ENCODE measurements at regions not wholly inside any gene's neighbourhood (a gene's known extent, or its start where the extent isn't known, plus 50 kb on each side); places are given as distances from the start of the nearest gene placed in this dataset.
"Not testable (repeated sequence)": the region's sequence is repeated elsewhere in the genome, so short reads cannot be mapped to it uniquely, and the experiment has no call there.

DNA sequence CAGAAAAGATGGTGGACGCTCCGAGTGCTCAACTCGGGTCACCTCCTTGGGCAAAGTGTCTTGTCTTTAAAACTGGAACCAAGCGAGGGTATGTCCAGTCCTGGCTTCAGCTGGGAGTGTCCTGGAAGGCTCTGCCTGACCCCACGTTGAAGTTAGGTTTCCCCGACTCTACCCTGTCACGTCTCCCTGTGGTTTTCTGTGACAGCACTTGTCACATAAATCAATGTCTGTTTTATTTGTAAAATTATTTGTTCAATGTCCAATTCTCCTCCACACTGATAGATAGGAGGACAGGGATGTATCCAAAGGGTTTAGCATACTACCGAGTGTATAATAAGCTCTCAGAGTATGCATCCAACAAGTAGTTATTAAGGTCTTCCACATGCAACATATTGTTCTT is 197.7 kb upstream of the IRF2BP2 start:
- not testable (repeated sequence) for DNase-seq (ENCODE audit: low read depth in 3 of 3, low spot score in 1 of 3)

DNA sequence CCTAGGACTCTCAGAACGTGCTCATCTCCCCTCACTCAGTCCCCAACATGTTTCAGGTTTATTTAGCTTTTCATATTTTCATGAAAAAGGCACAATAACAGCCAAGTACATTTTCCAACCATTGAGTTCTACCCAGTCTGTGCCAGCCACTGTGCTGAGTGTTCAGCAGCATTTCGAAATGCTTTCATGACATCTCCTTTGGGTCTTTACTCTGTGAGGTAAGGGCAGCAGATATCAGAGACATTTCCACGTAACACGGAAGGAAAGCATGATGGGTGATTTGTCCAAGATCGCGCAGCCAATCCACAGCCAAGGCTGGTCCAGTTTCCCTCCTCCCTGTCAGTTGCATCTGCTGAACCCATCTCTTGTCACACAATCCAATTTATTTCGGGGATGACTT is 192.6 kb upstream of the IRF2BP2 start:
- not testable (repeated sequence) for DNase-seq (ENCODE audit: low read depth in 3 of 3, low spot score in 1 of 3)

DNA sequence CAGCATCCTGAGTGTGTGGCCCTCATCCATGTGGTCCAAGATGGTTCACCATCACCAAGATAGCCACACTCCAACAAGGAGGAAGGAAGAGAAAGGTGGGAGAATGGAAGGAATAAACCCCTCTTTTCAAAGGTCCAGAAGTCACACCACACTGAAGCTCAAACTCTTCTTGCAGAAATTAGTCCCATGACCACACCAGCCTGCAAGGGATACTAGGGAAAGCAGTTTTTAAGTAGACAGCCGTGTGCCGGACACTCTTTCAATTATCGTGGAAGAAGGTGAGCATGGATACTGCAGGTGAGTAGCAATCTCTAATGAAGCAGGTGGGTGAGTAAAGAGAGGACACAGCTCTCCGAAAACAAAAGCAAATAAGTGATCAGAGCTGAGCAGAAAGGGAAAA is 191.7 kb upstream of the IRF2BP2 start:
- DNase-seq (ENCODE audit: low read depth in 3 of 3, low spot score in 1 of 3): not testable (repeated sequence)

DNA sequence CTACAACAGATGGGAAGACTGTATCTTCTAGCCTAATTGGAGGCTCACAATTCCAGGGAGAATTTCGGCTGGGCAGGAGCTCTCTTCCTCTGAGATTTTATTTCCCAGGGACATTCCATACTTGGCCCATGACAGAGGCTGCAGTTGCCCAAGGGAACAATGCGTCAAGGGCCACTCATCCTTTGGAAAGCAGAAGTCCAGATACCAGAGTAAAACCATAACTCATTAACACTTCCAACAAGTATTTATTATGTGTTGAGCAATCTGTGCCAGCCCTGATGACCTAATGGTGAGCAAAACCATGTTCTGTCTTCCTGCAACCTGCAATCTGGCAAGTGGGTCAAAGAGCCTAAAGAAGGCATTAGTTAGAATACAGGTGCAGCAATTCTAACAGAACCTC is 191.2 kb upstream of the IRF2BP2 start:
- not testable (repeated sequence) for DNase-seq (ENCODE audit: low read depth in 3 of 3, low spot score in 1 of 3)

DNA sequence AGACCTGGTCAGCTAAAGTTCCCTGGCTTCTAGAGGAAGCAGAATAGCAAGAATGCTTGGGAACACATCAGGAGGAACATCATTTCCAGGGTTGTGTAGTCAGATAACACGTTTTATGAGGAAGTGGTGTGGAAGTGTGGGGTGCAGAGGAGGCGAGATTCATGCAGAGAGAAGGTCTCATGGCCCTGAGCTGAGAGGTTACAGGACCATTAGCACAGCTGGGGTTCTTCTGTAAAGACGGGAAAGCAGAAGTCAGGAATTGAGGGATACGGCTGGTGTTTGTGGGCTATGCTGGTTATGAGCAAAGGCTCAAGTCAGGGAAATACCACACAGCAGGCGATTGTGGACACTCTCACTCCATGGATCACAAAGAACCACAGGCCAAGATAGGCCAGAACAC is 190.6 kb upstream of the IRF2BP2 start:
- DNase-seq (ENCODE audit: low read depth in 3 of 3, low spot score in 1 of 3): not testable (repeated sequence)

DNA sequence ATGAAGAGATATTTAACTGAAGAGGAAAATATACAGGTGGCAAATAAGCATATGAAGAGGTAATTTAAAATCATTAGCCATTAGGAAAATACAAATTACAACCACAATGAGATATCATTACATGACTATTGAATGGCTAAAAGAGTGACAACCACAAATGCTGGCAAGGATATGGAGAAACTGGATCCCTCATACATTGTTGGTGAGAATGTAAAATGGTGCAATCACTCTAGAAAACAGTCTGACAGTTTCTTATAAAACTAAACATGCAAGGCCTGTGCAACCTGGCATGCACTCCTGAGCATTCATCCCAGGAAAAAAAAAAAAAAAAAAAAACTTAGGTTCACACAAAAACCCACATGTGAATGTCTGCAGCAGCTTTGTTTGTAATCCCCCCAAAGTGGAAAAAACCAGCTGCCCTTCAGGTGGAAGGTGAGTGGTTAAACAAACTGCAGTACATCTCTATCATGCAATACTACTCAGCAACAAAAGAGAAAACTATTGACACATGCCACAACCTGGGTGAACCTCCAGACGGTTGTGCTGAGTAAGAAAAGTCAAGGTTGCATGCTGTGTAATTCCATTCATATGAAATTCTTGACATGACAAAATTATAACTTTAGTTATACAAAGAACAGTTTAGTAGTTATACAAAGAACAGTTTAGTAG is 189.2 kb upstream of the IRF2BP2 start:
- not testable (repeated sequence) for DNase-seq (ENCODE audit: low read depth in 3 of 3, low spot score in 1 of 3)

DNA sequence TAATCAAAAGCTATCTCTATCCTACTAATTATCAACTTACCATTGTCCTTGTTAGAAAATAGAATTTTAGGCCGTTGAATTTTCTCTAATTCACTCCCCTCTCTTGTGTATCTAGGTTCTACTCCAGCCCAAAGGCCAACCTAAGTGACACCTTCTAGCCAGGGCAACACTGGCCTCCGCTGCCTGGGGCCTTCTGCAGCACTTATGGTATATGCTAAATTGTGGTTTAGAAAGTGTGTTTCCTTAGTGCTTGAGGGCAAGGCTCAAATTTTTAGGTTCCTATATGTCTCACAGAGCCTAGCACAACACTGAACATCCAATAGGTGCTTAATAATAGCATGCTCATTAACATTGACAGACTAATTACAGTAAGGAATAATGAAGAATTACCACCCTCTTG is 187.2 kb upstream of the IRF2BP2 start:
- DNase-seq (ENCODE audit: low read depth in 3 of 3, low spot score in 1 of 3): not testable (repeated sequence)

DNA sequence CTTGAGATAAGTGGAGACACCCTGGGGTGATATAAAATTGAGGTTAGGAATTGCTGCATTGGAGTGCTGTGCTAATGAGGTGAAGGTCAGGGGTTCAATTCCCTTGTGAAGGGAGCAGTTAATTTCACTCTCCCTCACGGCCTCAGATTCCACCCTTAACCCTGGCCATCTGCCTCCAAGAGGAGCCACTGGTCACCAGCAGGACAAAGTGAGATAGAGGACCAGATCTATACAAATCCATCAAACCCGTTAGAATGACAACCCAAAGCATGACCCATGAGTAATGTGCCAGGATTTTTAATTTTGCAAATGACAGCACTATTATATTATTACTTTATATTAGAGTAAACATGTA is 186.4 kb upstream of the IRF2BP2 start:
- not testable (repeated sequence) for DNase-seq (ENCODE audit: low read depth in 3 of 3, low spot score in 1 of 3)

DNA sequence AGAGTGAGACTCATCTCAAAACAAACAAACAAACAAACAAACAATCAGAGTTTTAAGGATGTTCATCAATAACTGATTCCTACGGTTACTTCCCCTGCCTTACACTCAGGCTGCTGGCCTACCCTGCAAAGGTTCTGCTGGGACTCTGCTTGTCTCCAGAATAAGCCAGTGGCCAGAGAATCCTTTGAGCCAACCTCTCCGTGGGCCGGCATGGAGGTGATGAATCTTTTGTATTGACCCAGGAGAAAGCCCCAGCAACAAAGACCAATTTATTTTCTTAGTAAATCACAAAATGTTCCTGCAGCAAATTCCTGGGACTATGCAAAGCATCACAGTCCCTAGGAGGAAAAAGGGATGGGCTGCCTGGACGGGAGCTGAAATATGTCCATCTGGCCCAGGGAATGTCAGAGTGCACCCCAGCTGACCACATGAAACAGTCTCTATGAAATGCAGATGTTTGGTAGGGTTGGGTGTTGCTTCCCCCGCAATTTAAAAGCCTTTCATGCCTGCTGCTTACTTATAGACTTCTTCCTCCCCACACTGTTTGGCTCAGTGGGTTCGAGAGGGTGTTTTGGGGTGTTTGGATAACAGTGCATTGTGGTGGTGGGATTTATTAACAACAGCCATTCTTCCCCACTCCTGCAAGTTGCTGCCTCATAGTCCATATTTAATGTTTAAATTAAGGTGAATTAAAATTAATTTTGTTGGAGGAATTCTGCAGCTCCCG is 185.9 kb upstream of the IRF2BP2 start:
- not testable (repeated sequence) for DNase-seq (ENCODE audit: low read depth in 3 of 3, low spot score in 1 of 3)

DNA sequence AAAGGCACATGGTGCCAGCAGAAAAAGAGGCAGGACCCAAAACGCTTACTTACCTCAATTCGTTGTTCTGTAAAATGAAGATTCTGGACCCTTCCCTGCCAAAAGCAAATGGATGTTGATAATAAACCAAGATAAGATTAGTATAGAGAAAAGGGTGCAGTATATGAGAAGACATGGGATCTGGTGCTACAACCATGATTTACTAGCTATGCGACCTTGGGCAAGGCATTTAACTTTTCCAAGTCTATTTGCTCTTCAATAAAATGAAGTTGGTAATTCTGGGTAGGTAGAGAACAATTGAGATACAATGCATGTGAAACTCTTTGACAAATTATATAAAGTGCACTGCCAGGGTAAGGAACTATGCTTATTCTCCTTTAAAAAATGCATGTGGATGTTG is 185.0 kb upstream of the IRF2BP2 start:
- DNase-seq (ENCODE audit: low read depth in 3 of 3, low spot score in 1 of 3): not testable (repeated sequence)

DNA sequence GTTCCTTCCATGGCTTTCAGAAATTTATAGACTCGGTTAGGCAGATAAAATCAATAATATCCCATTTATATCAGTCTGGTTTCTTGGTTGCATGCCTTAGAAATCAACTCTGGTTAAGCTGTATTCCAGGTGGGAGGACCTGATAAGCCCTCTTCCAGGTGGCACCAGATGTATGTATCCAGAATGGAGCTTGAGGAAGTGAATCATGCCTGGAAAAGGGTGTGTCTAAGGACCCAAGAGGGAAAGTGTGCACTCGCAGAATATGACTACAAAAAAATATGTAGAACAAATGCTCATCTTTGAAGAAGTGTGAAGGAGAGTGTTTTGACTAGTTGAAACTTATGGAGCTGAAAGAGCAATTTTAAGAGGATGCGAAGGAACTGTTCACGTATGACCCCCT is 184.5 kb upstream of the IRF2BP2 start:
- not testable (repeated sequence) for DNase-seq (ENCODE audit: low read depth in 3 of 3, low spot score in 1 of 3)

DNA sequence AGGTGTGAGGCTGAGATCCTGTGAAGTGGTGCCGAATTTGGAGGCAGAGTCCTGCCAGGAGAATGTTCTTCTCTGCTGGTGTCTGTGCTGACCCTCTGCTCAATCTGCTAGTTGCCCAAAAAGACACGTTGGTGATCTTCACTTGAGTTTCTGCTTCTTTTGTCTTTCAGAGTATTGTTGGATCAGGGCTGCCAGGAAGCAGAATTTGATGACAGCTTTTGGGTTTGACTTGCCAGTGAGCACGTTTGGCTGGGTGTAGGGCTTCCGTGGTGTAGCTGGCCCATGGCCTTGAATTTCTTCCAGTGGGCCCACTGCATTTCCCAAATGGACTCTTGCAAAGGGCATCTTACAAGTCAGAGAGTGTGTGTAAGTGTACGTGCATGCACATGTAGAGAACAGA is 183.9 kb upstream of the IRF2BP2 start:
- DNase-seq (ENCODE audit: low read depth in 3 of 3, low spot score in 1 of 3): not testable (repeated sequence)

DNA sequence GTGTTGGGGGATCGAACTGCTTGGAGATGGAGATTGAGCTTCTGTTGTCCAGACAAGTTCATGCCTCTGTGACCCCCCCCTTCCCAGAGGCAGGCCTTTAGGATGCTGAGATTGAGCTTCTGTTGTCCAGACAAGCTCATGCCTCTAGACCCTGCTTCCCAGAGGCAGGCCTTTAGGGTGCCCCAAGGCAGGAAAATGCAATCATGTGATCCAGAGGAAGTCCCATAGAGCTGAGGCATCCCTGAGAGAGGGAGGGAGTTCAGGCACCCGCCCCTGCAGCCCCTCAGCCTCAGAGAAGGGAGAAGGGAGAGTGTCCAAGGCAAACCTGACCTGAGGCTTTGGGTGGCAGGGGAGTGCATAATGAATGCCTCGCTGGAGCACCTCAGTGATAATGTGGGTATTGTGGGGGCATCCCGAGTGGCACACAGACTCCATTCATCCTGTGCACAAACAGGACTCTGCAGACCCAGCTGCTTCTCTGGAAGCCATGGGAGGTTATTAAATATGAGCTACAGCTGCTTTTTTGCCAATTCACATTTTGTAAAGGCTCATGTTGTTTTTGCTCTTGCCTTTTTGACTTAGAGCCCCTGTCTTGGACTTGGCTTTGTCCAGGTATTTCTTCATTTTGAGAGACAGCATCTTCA is 182.4 kb upstream of the IRF2BP2 start:
- DNase-seq (ENCODE audit: low read depth in 3 of 3, low spot score in 1 of 3): not testable (repeated sequence)

DNA sequence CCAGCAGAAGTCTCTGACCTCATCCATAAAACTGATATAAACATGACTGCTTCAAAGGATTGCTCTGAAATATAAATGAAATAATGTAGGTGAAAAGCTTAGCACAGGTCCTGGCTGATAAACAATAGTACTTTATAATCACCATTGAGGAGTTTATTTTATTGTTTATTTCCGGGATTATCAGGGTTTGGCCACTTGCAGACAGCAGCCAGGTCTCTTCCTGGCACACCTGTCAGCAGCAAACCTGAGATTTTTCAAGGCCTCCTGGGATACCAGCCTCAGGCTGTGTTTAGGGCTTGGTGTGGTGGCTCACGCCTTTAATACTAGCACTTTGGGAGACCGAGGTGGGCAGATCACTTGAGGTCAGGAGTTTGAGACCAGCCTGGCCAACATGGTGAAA is 181.6 kb upstream of the IRF2BP2 start:
- DNase-seq (ENCODE audit: low read depth in 3 of 3, low spot score in 1 of 3): not testable (repeated sequence)

DNA sequence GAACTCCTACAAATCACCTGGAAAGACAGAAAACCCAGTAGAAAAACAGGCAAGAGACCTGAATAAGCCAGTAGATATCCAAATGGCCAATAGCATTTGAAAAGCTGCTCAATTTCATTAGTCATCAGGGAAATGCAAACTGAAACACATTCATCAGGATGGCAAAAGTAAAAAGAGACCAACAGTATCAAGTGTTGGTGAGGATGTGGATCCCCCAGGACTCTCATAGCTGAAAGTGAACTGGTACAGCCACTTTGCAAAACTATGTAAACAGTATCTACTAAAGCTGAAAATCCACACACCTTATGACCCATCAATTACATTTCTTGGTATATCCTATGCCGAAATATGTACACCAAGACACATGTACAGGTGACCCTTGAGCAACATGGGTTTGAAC is 180.4 kb upstream of the IRF2BP2 start:
- DNase-seq (ENCODE audit: low read depth in 3 of 3, low spot score in 1 of 3): not testable (repeated sequence)

DNA sequence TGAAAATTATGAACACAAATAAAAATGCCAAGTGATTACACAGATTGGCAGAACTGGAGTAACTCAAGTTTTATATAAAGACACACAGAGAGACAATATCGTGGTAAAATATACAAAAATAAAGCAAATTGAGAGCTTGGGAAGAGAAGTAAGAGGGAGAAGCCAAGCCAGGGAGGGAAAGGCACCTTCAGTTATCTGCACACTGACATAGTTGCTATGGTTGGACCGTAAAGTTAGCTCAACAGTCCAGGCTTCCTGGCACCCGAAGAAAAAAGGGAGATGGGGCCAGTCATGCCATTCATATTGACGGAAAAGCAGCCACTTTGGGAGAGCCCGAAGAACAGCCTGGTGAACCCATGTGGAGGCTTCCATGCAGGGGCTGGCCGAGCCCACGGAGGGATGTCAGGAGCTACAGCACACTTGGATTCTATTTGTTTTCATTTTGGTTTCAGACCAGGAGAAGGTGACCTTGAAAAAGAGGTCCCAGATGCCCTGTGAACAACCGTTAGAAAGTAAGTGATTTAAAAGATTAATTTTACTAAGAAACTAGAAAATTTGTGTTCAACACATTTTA is 177.1 kb upstream of the IRF2BP2 start:
- not testable (repeated sequence) for DNase-seq (ENCODE audit: low read depth in 3 of 3, low spot score in 1 of 3)

DNA sequence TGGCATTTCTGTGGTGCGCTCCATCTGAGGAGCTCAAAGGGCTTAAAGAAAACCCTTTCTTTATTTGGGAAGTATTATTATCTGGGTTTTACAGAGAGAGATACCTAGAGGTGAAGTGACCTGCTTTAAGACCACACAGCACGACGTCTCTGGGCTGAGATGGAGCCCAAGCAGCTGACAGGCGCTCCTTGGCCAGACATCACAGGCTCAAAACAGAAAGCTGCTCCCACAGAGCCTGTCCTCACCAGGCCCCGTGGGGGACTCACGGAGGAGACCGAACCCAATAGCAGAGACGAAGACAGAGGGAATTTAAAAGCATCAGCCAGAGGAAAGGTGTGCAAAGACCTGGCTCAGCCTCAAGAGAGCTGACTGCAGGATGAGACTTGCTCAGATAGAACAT is 175.9 kb upstream of the IRF2BP2 start:
- not testable (repeated sequence) for DNase-seq (ENCODE audit: low read depth in 3 of 3, low spot score in 1 of 3)

DNA sequence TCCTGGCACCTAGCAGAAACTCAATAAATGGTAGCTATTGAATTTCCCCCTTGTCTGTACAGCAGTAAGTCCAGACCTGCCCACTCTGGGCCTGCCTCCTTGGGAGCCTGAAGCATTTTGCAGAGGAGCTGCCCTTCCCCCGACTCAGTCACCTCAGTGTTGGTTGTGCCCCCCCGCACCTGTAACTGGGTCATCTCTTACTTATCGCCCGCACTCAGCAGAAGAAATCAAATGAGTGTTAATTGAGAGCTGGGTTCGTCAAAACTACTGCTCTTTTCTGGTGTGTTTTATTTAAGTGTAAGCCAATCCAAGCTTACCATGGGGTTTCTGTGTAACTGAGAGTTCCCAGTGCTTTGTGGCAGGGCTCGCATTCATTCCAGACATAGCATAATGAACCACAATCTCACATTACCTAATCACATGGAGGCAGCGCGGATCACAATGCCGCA is 175.5 kb upstream of the IRF2BP2 start:
- not testable (repeated sequence) for DNase-seq (ENCODE audit: low read depth in 3 of 3, low spot score in 1 of 3)

DNA sequence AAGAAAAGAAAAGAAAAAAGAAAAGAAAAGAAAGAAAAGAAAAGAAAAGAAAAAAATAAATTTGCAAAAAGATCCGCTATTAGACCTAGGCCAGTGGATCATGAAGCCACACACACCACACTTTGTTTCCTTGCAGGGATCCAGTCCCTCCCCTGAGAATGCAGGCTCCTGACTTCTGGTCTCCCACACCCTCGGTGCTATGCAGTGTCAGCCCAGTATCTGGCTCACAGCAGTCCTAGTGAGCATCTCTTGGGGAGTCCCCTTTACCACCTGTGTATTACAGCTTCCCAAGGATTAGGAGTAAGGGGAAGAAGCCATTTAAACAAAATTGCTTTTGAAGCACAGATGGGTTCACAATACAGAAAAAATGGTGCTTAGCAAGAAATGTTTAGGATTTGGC is 174.1 kb upstream of the IRF2BP2 start:
- DNase-seq (ENCODE audit: low read depth in 3 of 3, low spot score in 1 of 3): not testable (repeated sequence)

DNA sequence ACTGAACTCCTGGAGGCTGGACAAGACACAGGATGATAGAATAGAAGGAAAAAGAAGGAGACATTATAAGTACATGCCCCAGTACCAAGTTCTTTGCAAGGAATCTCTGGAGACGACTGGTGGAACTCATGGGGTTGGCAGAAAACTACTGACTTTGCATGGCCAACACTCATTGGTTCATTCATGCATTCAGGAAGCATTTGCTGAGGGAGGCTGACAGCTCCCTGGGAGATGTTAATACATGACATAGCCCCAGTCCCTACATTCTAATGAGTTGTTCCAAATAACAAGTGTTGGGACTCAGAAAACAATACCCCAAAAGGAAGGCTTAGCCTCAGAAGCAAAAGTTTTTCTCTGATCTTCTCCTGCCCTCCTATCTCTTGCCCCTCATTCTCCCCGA is 172.8 kb upstream of the IRF2BP2 start:
- no peak for DNase-seq (ENCODE audit: low read depth in 3 of 3, low spot score in 1 of 3)

DNA sequence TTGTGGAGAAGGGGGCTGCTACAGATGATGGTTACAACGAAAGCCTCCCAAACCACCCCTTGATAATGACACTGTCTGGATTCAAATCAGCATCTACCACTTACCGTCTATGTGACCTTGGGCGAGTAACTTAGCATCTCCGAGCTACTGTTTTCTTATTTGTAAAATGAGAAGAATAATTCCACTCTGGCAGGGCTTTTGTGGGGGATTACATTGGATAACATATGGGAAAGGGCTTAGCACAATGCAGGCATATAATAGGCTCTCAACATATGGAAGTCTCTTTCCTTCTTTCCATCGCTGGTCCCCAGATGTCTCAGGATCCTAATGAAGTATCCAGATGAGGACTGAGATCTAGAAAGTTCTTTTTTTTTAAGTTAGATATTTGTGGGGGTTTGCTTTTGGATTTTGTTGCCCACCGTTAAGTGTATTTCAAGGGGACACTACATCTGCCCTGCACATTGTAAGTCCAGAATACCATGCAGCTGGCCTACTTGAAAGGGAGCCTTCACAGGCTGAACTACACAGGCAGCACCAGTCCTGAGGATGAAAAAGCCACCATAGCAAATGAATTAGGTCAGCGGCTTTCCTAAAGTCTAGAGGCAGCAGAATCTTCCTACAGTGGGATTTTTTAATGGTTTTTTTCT is 172.2 kb upstream of the IRF2BP2 start:
- DNase-seq (ENCODE audit: low read depth in 3 of 3, low spot score in 1 of 3): no peak
